H9 (cell line): ENCODE measurements at regions not wholly inside any gene's neighbourhood (a gene's known extent, or its start where the extent isn't known, plus 50 kb on each side); places are given as distances from the start of the nearest gene placed in this dataset.

Experiments
- DNase-seq: peaks from one replicate; pipeline ENCODE4 v3.0.0-alpha.2; 2017
- H2AFZ ChIP-seq: one replicate; pipeline ENCODE4 v1.6.1; 2013; ENCODE audit warnings: mild to moderate bottlenecking, low read length, control low read depth, moderate library complexity
- H2AK5ac ChIP-seq: 2 replicates; pipeline ENCODE4 v1.6.1; 2013; ENCODE audit warnings: low read length, control low read depth, mixed read lengths; ENCODE audit not compliant: insufficient read length
- H2BK120ac ChIP-seq: one replicate; pipeline ENCODE4 v1.6.1; 2013; ENCODE audit warnings: low read depth, mild to moderate bottlenecking, low read length, control low read depth, inconsistent platforms; ENCODE audit not compliant: poor library complexity, severe bottlenecking
- H2BK12ac ChIP-seq: 2 replicates; pipeline ENCODE4 v1.6.1; 2013; ENCODE audit warnings: low read length, control low read depth, mixed read lengths, low read depth; ENCODE audit not compliant: insufficient read length
- H2BK15ac ChIP-seq: 2 replicates; pipeline ENCODE4 v1.6.1; 2013; ENCODE audit warnings: low read depth, low read length, control low read depth
- H2BK20ac ChIP-seq: one replicate; pipeline ENCODE4 v1.6.1; 2013; ENCODE audit warnings: low read depth, mild to moderate bottlenecking, low read length, control low read depth, inconsistent platforms; ENCODE audit not compliant: poor library complexity, severe bottlenecking
- H2BK5ac ChIP-seq: 2 replicates; pipeline ENCODE4 v1.6.1; 2013; ENCODE audit warnings: low read length, control low read depth, mixed read lengths; ENCODE audit not compliant: insufficient read length
- H3K14ac ChIP-seq: 2 replicates; pipeline ENCODE4 v1.6.1; 2013; ENCODE audit warnings: low read length, control low read depth; ENCODE audit not compliant: insufficient read depth
- H3K18ac ChIP-seq: 2 replicates; pipeline ENCODE4 v1.6.1; 2013; ENCODE audit warnings: low read depth, mild to moderate bottlenecking, mixed read lengths, low read length, control low read depth; ENCODE audit not compliant: insufficient read length
- H3K23ac ChIP-seq: 2 replicates; pipeline ENCODE4 v1.6.1; 2013; ENCODE audit warnings: low read length, control low read depth, mixed read lengths, low read depth; ENCODE audit not compliant: insufficient read length
- H3K23me2 ChIP-seq: 2 replicates; pipeline ENCODE4 v1.6.1; 2013; ENCODE audit warnings: low read depth, mild to moderate bottlenecking, mixed read lengths, low read length, control low read depth; ENCODE audit not compliant: insufficient read length, poor library complexity, severe bottlenecking
- H3K27ac ChIP-seq: 2 replicates; pipeline ENCODE4 v1.5.1; 2013; ENCODE audit warnings: low read length, control low read depth, mixed read lengths, low read depth; ENCODE audit not compliant: insufficient read length
- H3K27me3 ChIP-seq: 2 replicates; pipeline ENCODE4 v1.6.1; 2013; ENCODE audit warnings: low read length, control low read depth, inconsistent platforms; ENCODE audit not compliant: insufficient read depth
- H3K4ac ChIP-seq: 2 replicates; pipeline ENCODE4 v1.6.1; 2013; ENCODE audit warnings: low read depth, mild to moderate bottlenecking, control low read depth, inconsistent platforms, low read length, moderate library complexity
- H3K4me1 ChIP-seq: 2 replicates; pipeline ENCODE4 v1.6.1; 2013; ENCODE audit warnings: low read length, control low read depth, inconsistent platforms; ENCODE audit not compliant: insufficient read depth
- H3K4me2 ChIP-seq: 2 replicates; pipeline ENCODE4 v1.6.1; 2013; ENCODE audit warnings: low read length, control low read depth, mixed read lengths; ENCODE audit not compliant: insufficient read length, insufficient read depth
- H3K56ac ChIP-seq: 2 replicates; pipeline ENCODE4 v1.6.1; 2013; ENCODE audit warnings: low read depth, mild to moderate bottlenecking, mixed read lengths, low read length, control low read depth; ENCODE audit not compliant: insufficient read length
- H3K79me1 ChIP-seq: 2 replicates; pipeline ENCODE4 v1.6.1; 2013; ENCODE audit warnings: low read depth, mild to moderate bottlenecking, moderate library complexity, low read length, control low read depth, inconsistent platforms; ENCODE audit not compliant: insufficient read depth, poor library complexity, severe bottlenecking
- H3K79me2 ChIP-seq: 2 replicates; pipeline ENCODE4 v1.6.1; 2013; ENCODE audit warnings: low read length, control low read depth, inconsistent platforms; ENCODE audit not compliant: insufficient read depth
- H3K9ac ChIP-seq: 2 replicates; pipeline ENCODE4 v1.6.1; 2013; ENCODE audit warnings: low read length, control low read depth, mixed read lengths; ENCODE audit not compliant: insufficient read length; ENCODE audit errors: extremely low read depth
- H3K9me3 ChIP-seq: one replicate; pipeline ENCODE4 v1.6.1; 2013; ENCODE audit warnings: low read depth, low read length, inconsistent platforms; ENCODE audit not compliant: control insufficient read depth
- H3T11ph ChIP-seq: one replicate; pipeline ENCODE4 v1.6.1; 2013; ENCODE audit warnings: mild to moderate bottlenecking, low read length, control low read depth, inconsistent platforms
- H4K20me1 ChIP-seq: one replicate; pipeline ENCODE4 v1.6.1; 2013; ENCODE audit not compliant: control insufficient read depth, insufficient read length, insufficient read depth
- H4K5ac ChIP-seq: 2 replicates; pipeline ENCODE4 v1.6.1; 2013; ENCODE audit warnings: low read depth, mild to moderate bottlenecking, mixed read lengths, low read length, control low read depth; ENCODE audit not compliant: insufficient read length
- H4K8ac ChIP-seq: replicated peaks from 2 replicates; pipeline ENCODE4 v1.6.1; 2013; ENCODE audit warnings: low read length, control low read depth, mixed read lengths, low read depth; ENCODE audit not compliant: insufficient read length
- H4K91ac ChIP-seq: 2 replicates; pipeline ENCODE4 v1.6.1; 2013; ENCODE audit warnings: low read depth, mild to moderate bottlenecking, moderate library complexity, mixed read lengths, low read length, control low read depth; ENCODE audit not compliant: insufficient read length
- H3K27ac Mint-ChIP-seq, 3 experiments: 2 replicates in 2 of 3; 3 replicates in 1 of 3; pipeline ENCODE4 v1.8.0; 2020 to 2021; ENCODE audit warnings: mixed read lengths in 3 of 3, mild to moderate bottlenecking in 1 of 3, moderate library complexity in 1 of 3
- H3K27me3 Mint-ChIP-seq: 2 replicates; pipeline ENCODE4 v1.8.0; 2021; ENCODE audit warnings: low read depth, mild to moderate bottlenecking, moderate library complexity, mixed read lengths
- H3K36me3 Mint-ChIP-seq, 3 experiments: 2 replicates in 2 of 3; 3 replicates in 1 of 3; pipeline ENCODE4 v1.8.0; 2020 to 2021; ENCODE audit warnings: low read depth in 3 of 3, mixed read lengths in 3 of 3; ENCODE audit not compliant: insufficient read depth in 1 of 3
- H3K4me1 Mint-ChIP-seq, 2 experiments: 2 replicates each; pipeline ENCODE4 v1.8.0; 2020; ENCODE audit warnings: mixed read lengths in 2 of 2
- H3K4me3 Mint-ChIP-seq, 2 experiments: 2 replicates in 1 of 2; 3 replicates in 1 of 2; pipeline ENCODE4 v1.8.0; 2020 to 2021; ENCODE audit warnings: mild to moderate bottlenecking in 2 of 2, mixed read lengths in 2 of 2, moderate library complexity in 1 of 2
- H3K9me3 Mint-ChIP-seq, 2 experiments: 2 replicates in 1 of 2; 3 replicates in 1 of 2; pipeline ENCODE4 v1.8.0; 2020; ENCODE audit warnings: mild to moderate bottlenecking in 2 of 2, mixed read lengths in 2 of 2, moderate library complexity in 1 of 2
- CTCF ChIP-seq: fragments of 200-600 bp; sonication (generic); conservative IDR thresholded peaks from 3 replicates; pipeline ENCODE4 v1.8.0; 2021; ENCODE audit warnings: antibody characterized with exemption, mild to moderate bottlenecking
- WGBS: extraction: QIAGEN DNeasy Blood & Tissue Kit; methylation state at CpG from one replicate; pipeline ENCODE4 v1.1.7; 2013; ENCODE audit warnings: missing lambda C conversion rate, low lambda C conversion rate, mixed read lengths; ENCODE audit not compliant: insufficient read length; ENCODE audit errors: extremely low coverage; 5-methylcytosine and 5-hydroxymethylcytosine counted together

DNA sequence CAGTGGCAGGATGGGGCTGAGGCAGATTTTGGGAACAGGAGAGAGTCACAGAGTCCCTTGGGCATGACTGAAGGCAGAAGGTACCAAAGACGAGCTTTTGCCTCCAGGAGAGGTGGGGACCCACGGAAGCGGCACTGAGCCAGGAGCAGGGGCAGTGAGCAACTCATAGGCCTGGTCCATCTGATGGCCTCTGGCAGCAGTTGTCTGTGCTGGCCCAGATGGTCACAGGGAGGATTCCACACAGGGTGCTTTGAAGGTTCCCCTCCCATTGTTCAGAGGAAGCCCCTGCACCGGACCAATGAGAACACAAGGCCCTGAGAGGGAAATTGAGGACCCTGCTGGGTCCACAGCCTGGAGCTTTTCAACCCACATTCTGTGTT lies 360.3 kb upstream of the TNRC6C start:
- Histone ChIP-seq H3K23ac (no peak overlapping the region), H3K23me2 (no peaks in the 10 kb centered on the region), H4K91ac (no peak overlapping the region), H3K9ac (no peak overlapping the region), H2BK15ac (no peak overlapping the region), H2BK120ac (no peak overlapping the region), H3K56ac (no peak overlapping the region), H2BK20ac (no peak overlapping the region), H3K79me1 (no peaks in the 10 kb centered on the region), H3K27me3 (no peaks in the 10 kb centered on the region), H2AFZ (no peak overlapping the region), H3K79me2 (no peaks in the 10 kb centered on the region), H3K9me3 (no peaks in the 10 kb centered on the region), H4K8ac (no peak overlapping the region), H2BK5ac (no peak overlapping the region), H4K5ac (no peak overlapping the region), H3K27ac (no peak overlapping the region), H3K14ac (no peak overlapping the region), H3K4me1 (no peaks in the 10 kb centered on the region; the same call in 1 of the 2 replicates), H2BK12ac (no peak overlapping the region), H4K20me1 (no peaks in the 10 kb centered on the region), H3T11ph (no peak overlapping the region), H3K4ac (no peak overlapping the region), H3K18ac (no peak overlapping the region), H2AK5ac (no peak overlapping the region), H3K4me2 (no peak overlapping the region)
- WGBS, result no CpG with 5 or more reads among the region's 4 CpGs
- no peak overlapping the region for H3K27ac Mint-ChIP-seq
- TF ChIP-seq CTCF, result no peak
- H3K9me3 Mint-ChIP-seq, result no peaks in the 10 kb centered on the region
- no peak overlapping the region for H3K4me3 Mint-ChIP-seq
- H3K36me3 Mint-ChIP-seq, result no peaks in the 10 kb centered on the region
- H3K4me1 Mint-ChIP-seq, result peaks cover 2 to 15% of the 10 kb centered on the region in 2 experiments; a peak in 1 of 4 replicates
- no peak for DNase-seq
- H3K27me3 Mint-ChIP-seq, result peaks cover 8% of the 10 kb centered on the region
